Liver (tissue), 8 donors: ENCODE measurements at regions not wholly inside any gene's neighbourhood (a gene's known extent, or its start where the extent isn't known, plus 50 kb on each side); places are given as distances from the start of the nearest gene placed in this dataset.

Source experiments
- DNase-seq: peaks from one replicate; pipeline ENCODE4 v3.0.0-alpha.2; 2017; ENCODE audit warnings: low spot score
- H3K27ac ChIP-seq, 2 donors: one replicate each; pipeline ENCODE4 v1.7.0; 2013; ENCODE audit warnings: inconsistent platforms in 2 of 2, low read length in 2 of 2, control low read depth in 1 of 2, low read depth in 1 of 2, mild to moderate bottlenecking in 1 of 2
- H3K27me3 ChIP-seq, 4 donors: one replicate each; pipeline versions ENCODE4 v1.6.1 to v1.7.0; 2013; ENCODE audit warnings: low read length in 3 of 4, inconsistent platforms in 1 of 4, mild to moderate bottlenecking in 1 of 4, moderate library complexity in 1 of 4; ENCODE audit not compliant: control insufficient read depth in 4 of 4, insufficient read depth in 4 of 4
- H3K36me3 ChIP-seq, 4 donors: one replicate each; pipeline versions ENCODE4 v1.6.1 to v1.7.0; 2013; ENCODE audit warnings: low read length in 3 of 4, mild to moderate bottlenecking in 3 of 4, low read depth in 1 of 4, moderate library complexity in 1 of 4; ENCODE audit not compliant: control insufficient read depth in 4 of 4, insufficient read depth in 3 of 4
- H3K4me1 ChIP-seq, 4 donors: one replicate each; pipeline versions ENCODE4 v1.6.1 to v1.7.0; 2013; ENCODE audit warnings: low read length in 3 of 4, mild to moderate bottlenecking in 3 of 4, moderate library complexity in 1 of 4; ENCODE audit not compliant: control insufficient read depth in 4 of 4, insufficient read depth in 4 of 4
- H3K4me3 ChIP-seq, 3 donors: one replicate each; pipeline versions ENCODE4 v1.6.1 to v1.7.0; 2013; ENCODE audit warnings: low read length in 3 of 3, control low read depth in 1 of 3, low read depth in 1 of 3, mild to moderate bottlenecking in 1 of 3
- H3K9ac ChIP-seq, 2 donors: one replicate each; pipeline ENCODE4 v1.7.0; 2013; ENCODE audit warnings: low read length in 2 of 2, mild to moderate bottlenecking in 2 of 2, moderate library complexity in 2 of 2, control low read depth in 1 of 2, low read depth in 1 of 2
- H3K9me3 ChIP-seq, 4 donors: one replicate each; pipeline versions ENCODE4 v1.6.1 to v1.7.0; 2013; ENCODE audit warnings: low read length in 3 of 4; ENCODE audit not compliant: control insufficient read depth in 4 of 4
- ATF3 ChIP-seq: IDR thresholded peaks from 2 replicates; pipeline ENCODE4 v1.6.1; 2016; ENCODE audit warnings: antibody characterized with exemption
- CTCF ChIP-seq: fragments of 150-350 bp; IDR thresholded peaks from 2 replicates; pipeline ENCODE4 v1.5.1; 2017; ENCODE audit warnings: improper control_type of control experiment, low read depth, low read length; ENCODE audit not compliant: missing input control
- EGR1 ChIP-seq, 2 donors: IDR thresholded peaks; 2 replicates each; pipeline ENCODE4 v1.6.1; 2016 to 2018; ENCODE audit warnings: antibody characterized with exemption in 2 of 2, low read depth in 2 of 2
- FOXA2 ChIP-seq: IDR thresholded peaks from 2 replicates; pipeline ENCODE4 v1.6.1; 2016; ENCODE audit warnings: antibody characterized with exemption
- HNF4A ChIP-seq, 2 donors: conservative IDR thresholded peaks; 2 replicates each; pipeline ENCODE4 v1.6.1; 2016; ENCODE audit warnings: antibody characterized with exemption in 2 of 2, mild to moderate bottlenecking in 2 of 2
- HNF4G ChIP-seq: IDR thresholded peaks from 2 replicates; pipeline ENCODE4 v1.6.1; 2016; ENCODE audit warnings: antibody characterized with exemption
- NR2F2 ChIP-seq: IDR thresholded peaks from 2 replicates; pipeline ENCODE4 v1.6.1; 2016; ENCODE audit warnings: antibody characterized with exemption
- REST ChIP-seq: IDR thresholded peaks from 2 replicates; pipeline ENCODE4 v1.6.1; 2016; ENCODE audit warnings: antibody characterized with exemption, mild to moderate bottlenecking
- RXRA ChIP-seq, 2 donors: IDR thresholded peaks; 2 replicates each; pipeline ENCODE4 v1.6.1; 2017 to 2018; ENCODE audit warnings: antibody characterized with exemption in 2 of 2, mild to moderate bottlenecking in 1 of 2
- TAF1 ChIP-seq: conservative IDR thresholded peaks from 2 replicates; pipeline ENCODE4 v1.6.1; 2016; ENCODE audit warnings: antibody characterized with exemption, mild to moderate bottlenecking
- WGBS: extraction: QIAGEN DNeasy Blood & Tissue Kit; methylation state at CpG from one replicate; pipeline ENCODE4 v1.1.7; 2013; 5-methylcytosine and 5-hydroxymethylcytosine counted together
- TF ChIP-seq, protein P1 (sequence below): IDR thresholded peaks from 2 replicates; pipeline ENCODE4 v1.6.1; 2016; ENCODE audit warnings: antibody characterized with exemption
- TF ChIP-seq, protein P2 (sequence below): IDR thresholded peaks from 2 replicates; pipeline ENCODE4 v1.6.1; 2016; ENCODE audit warnings: antibody characterized with exemption
- donor health status: healthy.
- donor health status: healthy.
- donor health status: healthy.
- donor health status: healthy.
- donor health status: healthy.

- TF ChIP-seq CTCF (no peak), HNF4G (no peak), RXRA (IDR thresholded peaks at IDR 0.05) (no peak), NR2F2 (no peak)
- TF ChIP-seq, protein P1, sequence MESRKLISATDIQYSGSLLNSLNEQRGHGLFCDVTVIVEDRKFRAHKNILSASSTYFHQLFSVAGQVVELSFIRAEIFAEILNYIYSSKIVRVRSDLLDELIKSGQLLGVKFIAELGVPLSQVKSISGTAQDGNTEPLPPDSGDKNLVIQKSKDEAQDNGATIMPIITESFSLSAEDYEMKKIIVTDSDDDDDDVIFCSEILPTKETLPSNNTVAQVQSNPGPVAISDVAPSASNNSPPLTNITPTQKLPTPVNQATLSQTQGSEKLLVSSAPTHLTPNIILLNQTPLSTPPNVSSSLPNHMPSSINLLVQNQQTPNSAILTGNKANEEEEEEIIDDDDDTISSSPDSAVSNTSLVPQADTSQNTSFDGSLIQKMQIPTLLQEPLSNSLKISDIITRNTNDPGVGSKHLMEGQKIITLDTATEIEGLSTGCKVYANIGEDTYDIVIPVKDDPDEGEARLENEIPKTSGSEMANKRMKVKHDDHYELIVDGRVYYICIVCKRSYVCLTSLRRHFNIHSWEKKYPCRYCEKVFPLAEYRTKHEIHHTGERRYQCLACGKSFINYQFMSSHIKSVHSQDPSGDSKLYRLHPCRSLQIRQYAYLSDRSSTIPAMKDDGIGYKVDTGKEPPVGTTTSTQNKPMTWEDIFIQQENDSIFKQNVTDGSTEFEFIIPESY, result no peak
Measured at GRCh38 chr2:59694176-59694575, 859.3 kb downstream of the BCL11A start (continued).

GRCh38 chr2:59693231-59693959, 860.1 kb downstream of the BCL11A start:
- H3K9me3 ChIP-seq, result peaks cover 0 to 8% (median 2%) of the 10 kb centered on the region in 4 donors
- H3K4me1 ChIP-seq, result no peaks in the 10 kb centered on the region
- WGBS, result 63% methylated on average over 2 of the region's 2 CpGs
- no peak overlapping the region for H3K4me3 ChIP-seq
- H3K36me3 ChIP-seq, result no peaks in the 10 kb centered on the region
- H3K27ac ChIP-seq, result no peak overlapping the region
- H3K9ac ChIP-seq, result no peak overlapping the region
- H3K27me3 ChIP-seq, result no peaks in the 10 kb centered on the region
- DNase-seq, result no peak
- TF ChIP-seq EGR1 (IDR thresholded peaks at IDR 0.05; ENCODE audit: low read depth in 2 of 2) (no peak), NR2F2 (no peak), TAF1 (no peak), FOXA2 (no peak)
- TF ChIP-seq, protein P1, result no peak

DNA sequence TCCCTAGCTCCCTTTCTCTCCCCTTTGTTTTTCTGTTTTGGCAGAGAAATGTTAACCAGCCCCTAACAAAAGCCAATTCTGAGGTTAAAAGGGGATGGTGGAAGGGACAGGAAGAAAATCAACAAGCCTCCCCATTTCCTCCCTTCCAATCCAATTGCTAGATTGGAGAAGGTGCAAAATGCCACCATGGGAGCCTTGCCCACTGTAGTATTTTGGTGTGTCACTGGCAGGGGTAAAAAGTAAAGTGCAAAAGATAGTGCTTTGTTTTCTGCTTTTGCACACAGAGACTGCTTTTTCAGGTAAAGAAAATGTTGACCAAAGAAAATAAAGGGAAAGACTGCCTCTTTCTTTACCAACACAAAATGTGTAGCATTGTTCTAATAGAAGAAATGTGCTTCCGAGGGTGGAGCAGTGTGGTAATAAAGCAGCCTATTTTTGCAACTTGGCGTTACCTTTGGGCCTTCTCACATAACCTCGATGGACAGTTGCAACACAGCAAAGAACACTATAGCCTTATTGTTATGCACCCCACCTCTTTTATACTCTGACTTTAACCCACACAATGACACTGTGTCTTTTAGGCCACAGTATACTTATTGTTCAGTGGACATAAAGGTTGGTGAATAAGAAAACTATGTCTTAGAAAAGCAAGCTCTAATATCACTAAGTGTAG, 861.8 kb downstream of the BCL11A start:
- 75% methylated on average over 3 of the region's 3 CpGs for WGBS
- H3K4me3 ChIP-seq, result no peak overlapping the region
- H3K9me3 ChIP-seq, result peaks cover 0 to 8% (median 3%) of the 10 kb centered on the region in 4 donors
- H3K27me3 ChIP-seq, result no peaks in the 10 kb centered on the region
- no peak overlapping the region for H3K9ac ChIP-seq
- H3K27ac ChIP-seq, result no peak overlapping the region
- DNase-seq, result no peak
- no peaks in the 10 kb centered on the region for H3K4me1 ChIP-seq
- TF ChIP-seq CTCF (no peak), REST (no peak), HNF4A (conservative IDR thresholded peaks at IDR 0.05) (no peak), TAF1 (no peak), ATF3 (no peak), EGR1 (IDR thresholded peaks at IDR 0.05; ENCODE audit: low read depth in 2 of 2) (no peak)
- TF ChIP-seq, protein P2, sequence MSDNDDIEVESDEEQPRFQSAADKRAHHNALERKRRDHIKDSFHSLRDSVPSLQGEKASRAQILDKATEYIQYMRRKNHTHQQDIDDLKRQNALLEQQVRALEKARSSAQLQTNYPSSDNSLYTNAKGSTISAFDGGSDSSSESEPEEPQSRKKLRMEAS, result no peak
- no peaks in the 10 kb centered on the region for H3K36me3 ChIP-seq
